Uterus (tissue), 2 donors: ENCODE measurements at regions not wholly inside any gene's neighbourhood (a gene's known extent, or its start where the extent isn't known, plus 50 kb on each side); places are given as distances from the start of the nearest gene placed in this dataset.

ENCODE experiments used
- CTCF ChIP-seq, 4 experiments: fragments of 200-600 bp in 2 of 4; fragments of 450-650 bp in 2 of 4; sonication (generic) in 2 of 4; IDR thresholded peaks; one replicate each; pipeline ENCODE4 v1.5.1; 2016 to 2019; ENCODE audit warnings: antibody characterized with exemption in 4 of 4, mild to moderate bottlenecking in 2 of 4, moderate library complexity in 1 of 4
- POLR2A ChIP-seq, 2 donors: fragments of 450-650 bp; IDR thresholded peaks; one replicate each; pipeline ENCODE4 v1.6.1; 2016; ENCODE audit warnings: antibody characterized with exemption in 2 of 2, mild to moderate bottlenecking in 1 of 2, moderate library complexity in 1 of 2

- TF ChIP-seq CTCF (IDR thresholded peaks at IDR 0.05) = no peak
- no peak for TF ChIP-seq POLR2A (IDR thresholded peaks at IDR 0.05)
Observed at GRCh38 chr2:177114712-177115111, 97.9 kb upstream of the HNRNPA3 start.
